IPS DF 6.9 (cell line): ENCODE measurements at regions not wholly inside any gene's neighbourhood (a gene's known extent, or its start where the extent isn't known, plus 50 kb on each side); places are given as distances from the start of the nearest gene placed in this dataset.
"Not testable (repeated sequence)": the region's sequence is repeated elsewhere in the genome, so short reads cannot be mapped to it uniquely, and the experiment has no call there.

Experiments used
- DNase-seq: peaks from one replicate; pipeline ENCODE4 v3.0.0-alpha.2; 2013; ENCODE audit warnings: low read depth, low spot score
- H3K27ac ChIP-seq: one replicate; pipeline ENCODE4 v1.5.1; 2013; ENCODE audit warnings: low read length, control low read depth
- H3K27me3 ChIP-seq: 2 replicates; pipeline ENCODE4 v1.6.1; 2013; ENCODE audit warnings: mild to moderate bottlenecking, low read length; ENCODE audit not compliant: control insufficient read depth, insufficient read depth
- H3K36me3 ChIP-seq: 2 replicates; pipeline ENCODE4 v1.6.1; 2013; ENCODE audit warnings: low read length; ENCODE audit not compliant: control insufficient read depth, insufficient read depth
- H3K4me1 ChIP-seq: 2 replicates; pipeline ENCODE4 v1.6.1; 2013; ENCODE audit warnings: low read length; ENCODE audit not compliant: control insufficient read depth, insufficient read depth
- H3K4me3 ChIP-seq: 2 replicates; pipeline ENCODE4 v1.5.1; 2013; ENCODE audit warnings: mild to moderate bottlenecking, low read length
- H3K9me3 ChIP-seq: 2 replicates; pipeline ENCODE4 v1.6.1; 2013; ENCODE audit warnings: low read length, inconsistent platforms; ENCODE audit not compliant: control insufficient read depth, insufficient read depth
- WGBS: extraction: QIAGEN DNeasy Blood & Tissue Kit; methylation state at CpG from one replicate; pipeline ENCODE4 v1.1.7; 2013; ENCODE audit warnings: mixed read lengths, missing lambda C conversion rate; ENCODE audit not compliant: insufficient read length, insufficient coverage; 5-methylcytosine and 5-hydroxymethylcytosine counted together

- no peak for DNase-seq
- Histone ChIP-seq H3K4me3 (no peak overlapping the region), H3K27ac (no peak overlapping the region), H3K36me3 (no peaks in the 10 kb centered on the region), H3K4me1 (no peaks in the 10 kb centered on the region), H3K9me3 (no peaks in the 10 kb centered on the region), H3K27me3 (no peaks in the 10 kb centered on the region)
- WGBS = no CpG with 5 or more reads among the region's 12 CpGs
Observed at GRCh38 chr3:194880940-194881925, 195.6 kb downstream of the FAM43A start.

DNA sequence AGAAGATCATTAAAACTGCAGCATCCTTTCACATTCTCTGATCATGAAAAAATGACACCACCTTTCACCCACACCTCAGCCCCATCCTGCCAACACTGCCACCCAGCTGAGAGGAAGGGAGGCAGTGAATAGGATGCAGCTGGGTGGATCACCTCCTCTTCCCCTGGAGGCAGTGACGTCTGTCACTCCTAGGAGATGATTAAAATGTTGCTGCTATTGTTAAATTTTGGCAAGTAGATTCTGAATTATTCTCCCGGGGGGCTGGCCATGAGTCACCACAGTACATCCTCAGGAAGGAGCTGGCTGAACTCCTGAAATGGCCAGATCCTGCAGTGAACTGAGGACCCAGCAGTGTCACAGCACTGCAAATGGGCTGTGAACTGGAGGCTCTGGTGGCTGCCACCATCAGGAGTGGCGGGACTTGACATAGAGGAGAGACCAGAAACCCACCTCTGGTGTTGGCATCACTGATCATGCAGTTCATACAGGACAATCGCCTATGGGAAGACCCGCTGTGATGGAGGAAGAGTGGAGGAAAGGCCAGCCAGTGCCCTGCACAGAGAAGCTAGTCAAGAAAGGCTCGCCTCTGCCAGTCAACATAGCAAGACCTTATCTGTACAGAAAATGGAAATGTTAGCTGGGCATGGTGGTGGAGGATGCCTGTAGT, 199.1 kb downstream of the FAM43A start:
- Histone ChIP-seq H3K9me3 (no peaks in the 10 kb centered on the region), H3K27ac (no peak overlapping the region), H3K4me3 (no peak overlapping the region), H3K36me3 (no peaks in the 10 kb centered on the region), H3K4me1 (no peaks in the 10 kb centered on the region), H3K27me3 (no peaks in the 10 kb centered on the region)
- no peak for DNase-seq
- WGBS = no CpG with 5 or more reads among the region's 6 CpGs

DNA sequence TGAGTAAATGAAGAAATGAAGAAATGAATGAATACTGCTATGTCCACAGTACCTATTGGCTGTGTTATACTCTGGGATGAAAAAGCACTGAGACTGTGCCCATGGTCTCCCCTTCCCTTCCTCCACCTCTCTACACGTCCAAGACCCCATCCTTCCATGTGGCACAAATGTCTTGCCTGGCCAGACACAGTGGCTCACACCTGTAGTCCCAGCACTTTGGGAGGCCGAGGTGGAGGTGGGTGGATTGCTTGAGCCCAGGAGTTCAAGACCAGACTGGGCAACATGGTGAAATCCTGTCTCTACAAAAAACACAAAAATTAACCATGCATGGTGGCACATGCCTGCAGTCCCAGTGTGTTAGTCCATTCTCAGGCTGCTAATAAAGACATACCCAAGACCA, 200.1 kb downstream of the FAM43A start:
- DNase-seq = no peak
- no peak overlapping the region for H3K4me3 ChIP-seq
- no CpG with 5 or more reads among the region's 2 CpGs for WGBS
- H3K9me3 ChIP-seq = no peaks in the 10 kb centered on the region
- no peaks in the 10 kb centered on the region for H3K27me3 ChIP-seq
- no peaks in the 10 kb centered on the region for H3K36me3 ChIP-seq
- H3K4me1 ChIP-seq = no peaks in the 10 kb centered on the region
- H3K27ac ChIP-seq = no peak overlapping the region

- Histone ChIP-seq H3K36me3 (no peaks in the 10 kb centered on the region), H3K4me3 (no peak overlapping the region), H3K4me1 (no peaks in the 10 kb centered on the region), H3K27ac (no peak overlapping the region), H3K27me3 (no peaks in the 10 kb centered on the region), H3K9me3 (no peaks in the 10 kb centered on the region)
- DNase-seq = no peak
- no CpG with 5 or more reads among the region's 2 CpGs for WGBS
Observed at GRCh38 chr3:194886836-194887235, 201.2 kb downstream of the FAM43A start.

- not testable (repeated sequence) for H3K4me1 ChIP-seq, H3K4me3 ChIP-seq, H3K36me3 ChIP-seq, DNase-seq, H3K9me3 ChIP-seq, H3K27me3 ChIP-seq, H3K27ac ChIP-seq
- no CpG with 5 or more reads among the region's 3 CpGs for WGBS
Observed at GRCh38 chr3:194888062-194888461, 202.4 kb downstream of the FAM43A start.

- H3K27ac ChIP-seq = no peak overlapping the region
- no peaks in the 10 kb centered on the region for H3K9me3 ChIP-seq
- no peak overlapping the region for H3K4me3 ChIP-seq
- no CpG with 5 or more reads among the region's 3 CpGs for WGBS
- DNase-seq = no peak
- H3K27me3 ChIP-seq = no peaks in the 10 kb centered on the region
- H3K4me1 ChIP-seq = no peaks in the 10 kb centered on the region
- no peaks in the 10 kb centered on the region for H3K36me3 ChIP-seq
Observed at GRCh38 chr3:194888916-194889315, 203.2 kb downstream of the FAM43A start.

DNA sequence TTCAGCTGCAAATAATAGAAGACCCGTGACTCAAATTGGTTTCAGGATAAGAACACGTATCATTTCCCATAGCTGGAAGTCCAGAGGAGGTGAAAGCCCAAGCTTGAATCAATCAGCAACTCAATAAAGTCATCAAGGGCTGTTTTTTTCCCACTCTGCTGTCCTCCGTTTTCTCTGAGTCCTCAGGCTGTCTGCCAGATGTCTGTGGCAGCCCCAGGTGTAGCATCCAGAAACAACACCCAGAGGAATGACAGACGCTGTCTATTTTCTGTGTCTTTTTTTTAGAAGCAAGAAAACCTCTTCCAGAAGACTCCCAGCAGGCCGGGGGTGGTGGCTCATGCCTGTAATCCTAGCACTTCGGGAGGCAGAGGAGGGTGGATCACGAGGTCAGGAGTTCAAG, 204.4 kb downstream of the FAM43A start:
- Histone ChIP-seq H3K4me3 (no peak overlapping the region), H3K27me3 (no peaks in the 10 kb centered on the region), H3K4me1 (no peaks in the 10 kb centered on the region), H3K36me3 (no peaks in the 10 kb centered on the region), H3K9me3 (no peaks in the 10 kb centered on the region), H3K27ac (no peak overlapping the region)
- WGBS = no CpG with 5 or more reads among the region's 7 CpGs
- no peak for DNase-seq

DNA sequence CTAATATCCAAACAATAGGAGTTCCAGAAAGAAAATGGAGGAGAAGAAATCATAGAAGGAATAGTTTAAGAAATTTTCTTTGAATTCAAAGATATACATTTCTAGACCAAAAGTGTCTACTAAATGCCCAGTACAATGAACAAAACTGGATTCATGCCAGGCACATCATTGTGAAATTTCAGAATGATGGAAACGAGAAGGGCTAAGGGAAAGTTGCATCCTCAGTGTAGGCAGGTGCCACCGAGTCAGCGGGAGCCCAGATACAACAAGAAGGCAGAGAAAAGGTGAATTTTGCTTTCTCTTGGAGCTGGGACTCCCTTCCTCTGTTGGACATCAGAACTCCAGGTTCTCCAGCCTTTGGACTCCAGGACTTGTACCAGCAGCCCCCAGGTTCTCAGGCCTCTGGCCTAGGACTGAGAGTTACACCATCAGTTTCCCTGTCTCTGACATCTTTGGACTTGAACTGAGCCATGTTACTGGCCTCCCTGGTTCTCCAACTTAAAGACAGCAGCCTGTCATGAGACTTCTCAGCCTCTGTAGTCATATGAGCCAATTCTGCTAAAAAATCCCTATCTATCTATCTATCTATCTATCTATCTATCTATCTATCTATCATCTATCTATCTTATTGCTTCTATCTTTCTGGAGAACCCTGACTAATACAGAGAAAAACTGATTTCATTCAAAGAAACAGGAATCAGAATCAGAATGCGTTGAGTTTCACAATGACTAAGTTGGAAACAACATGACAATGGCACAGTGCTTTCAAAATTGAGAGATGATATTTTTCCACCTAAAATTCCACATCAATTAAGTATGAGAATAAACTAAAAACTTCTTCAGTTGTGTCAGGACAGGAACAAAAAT, 207.7 kb downstream of the FAM43A start:
- Histone ChIP-seq H3K9me3 (no peaks in the 10 kb centered on the region), H3K4me1 (no peaks in the 10 kb centered on the region), H3K27me3 (no peaks in the 10 kb centered on the region), H3K27ac (no peak overlapping the region), H3K4me3 (no peak overlapping the region), H3K36me3 (no peaks in the 10 kb centered on the region)
- WGBS = no CpG with 5 or more reads among the region's 4 CpGs
- no peak for DNase-seq

GRCh38 chr3:194894538-194894937, 208.9 kb downstream of the FAM43A start:
- H3K9me3 ChIP-seq = no peaks in the 10 kb centered on the region
- H3K27ac ChIP-seq = no peak overlapping the region
- DNase-seq = no peak
- no peak overlapping the region for H3K4me3 ChIP-seq
- H3K4me1 ChIP-seq = no peaks in the 10 kb centered on the region
- no peaks in the 10 kb centered on the region for H3K36me3 ChIP-seq
- no peaks in the 10 kb centered on the region for H3K27me3 ChIP-seq

DNA sequence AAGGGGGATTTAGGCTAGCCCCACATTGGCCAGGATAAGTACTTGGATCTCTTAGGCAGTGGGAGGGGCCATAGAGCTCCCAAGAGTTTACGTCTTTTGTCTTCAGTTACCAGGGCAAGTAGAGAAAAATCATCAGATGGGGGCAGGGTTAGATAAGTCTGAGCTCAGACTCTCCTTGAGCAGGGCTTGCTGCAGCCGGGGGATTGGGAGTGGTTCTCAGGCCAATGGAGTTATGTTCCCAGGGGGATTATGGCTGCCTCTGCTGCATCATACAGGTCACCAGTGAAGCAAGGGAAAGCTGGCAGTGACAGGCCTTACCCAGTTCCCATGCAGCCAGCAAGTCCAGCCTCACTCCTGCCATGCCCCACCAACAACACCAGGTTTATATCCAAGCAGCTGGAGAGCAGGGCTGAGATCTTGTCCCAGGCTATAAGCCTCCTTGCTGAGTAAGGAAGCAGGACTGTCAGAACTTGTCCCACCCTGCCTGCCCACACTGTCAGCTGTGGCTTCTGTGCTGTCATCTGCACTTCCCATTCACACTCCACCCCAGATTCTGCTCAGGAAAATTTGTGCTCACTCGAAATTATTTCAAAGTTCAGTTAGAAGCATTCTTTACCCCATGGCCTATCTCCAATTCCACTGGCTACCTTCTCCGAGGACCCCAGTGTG, 215.3 kb downstream of the FAM43A start:
- Histone ChIP-seq H3K36me3 (no peaks in the 10 kb centered on the region), H3K27ac (no peak overlapping the region), H3K9me3 (no peaks in the 10 kb centered on the region), H3K4me1 (no peaks in the 10 kb centered on the region), H3K27me3 (no peaks in the 10 kb centered on the region), H3K4me3 (no peak overlapping the region)
- DNase-seq = no peak
- no CpG with 5 or more reads among the region's 4 CpGs for WGBS
